Smooth muscle cell (in vitro differentiated cells): ENCODE measurements at regions not wholly inside any gene's neighbourhood (a gene's known extent, or its start where the extent isn't known, plus 50 kb on each side); places are given as distances from the start of the nearest gene placed in this dataset.
A peak's percentile ranks its signal among the peaks of the same experiment; 100 is the strongest.

Experiments used
- DNase-seq: peaks from one replicate; lab custom pipeline; 2025; ENCODE audit not compliant: unreplicated experiment; lab: John Stamatoyannopoulos, UW
- H2AFZ ChIP-seq: fragments of 200-600 bp; sonication (generic); 2 replicates; pipeline ENCODE4 v1.6.0; 2016; ENCODE audit warnings: antibody characterized with exemption, low read depth, mild to moderate bottlenecking
- H3F3A ChIP-seq: fragments of 200-600 bp; sonication (generic); 2 replicates; pipeline ENCODE4 v1.6.0; 2017; ENCODE audit warnings: antibody characterized with exemption, low read depth
- H3K27ac ChIP-seq: fragments of 200-600 bp; sonication (generic); 2 replicates; pipeline ENCODE4 v1.5.1; 2016; ENCODE audit warnings: low read depth, mild to moderate bottlenecking
- H3K27me3 ChIP-seq: fragments of 200-600 bp; sonication (generic); 2 replicates; pipeline ENCODE4 v1.6.1; 2016; ENCODE audit warnings: low read depth, mild to moderate bottlenecking
- H3K36me3 ChIP-seq: fragments of 200-600 bp; sonication (generic); 2 replicates; pipeline ENCODE4 v1.5.1; 2016; ENCODE audit warnings: low read depth
- H3K4me1 ChIP-seq: fragments of 200-600 bp; sonication (generic); 2 replicates; pipeline ENCODE4 v1.5.1; 2016; ENCODE audit warnings: low read depth
- H3K4me2 ChIP-seq: fragments of 200-600 bp; sonication (generic); 2 replicates; pipeline ENCODE4 v1.6.0; 2016; ENCODE audit warnings: mild to moderate bottlenecking
- H3K4me3 ChIP-seq: fragments of 200-600 bp; sonication (generic); 2 replicates; pipeline ENCODE4 v1.5.1; 2016; ENCODE audit warnings: mild to moderate bottlenecking
- H3K79me2 ChIP-seq: fragments of 200-600 bp; sonication (generic); 2 replicates; pipeline ENCODE4 v1.6.0; 2016; ENCODE audit warnings: low read depth, mild to moderate bottlenecking
- H3K9ac ChIP-seq: fragments of 200-600 bp; sonication (generic); 2 replicates; pipeline ENCODE4 v1.6.0; 2016; ENCODE audit warnings: low read depth
- H3K9me3 ChIP-seq: fragments of 200-600 bp; sonication (generic); replicated peaks from 2 replicates; pipeline ENCODE4 v1.5.1; 2016; ENCODE audit warnings: low read depth
- H4K20me1 ChIP-seq: fragments of 200-600 bp; sonication (generic); 2 replicates; pipeline ENCODE4 v1.6.0; 2016; ENCODE audit warnings: low read depth
- CTCF ChIP-seq: fragments of 200-600 bp; sonication (generic); IDR thresholded peaks from 2 replicates; pipeline ENCODE4 v1.5.1; 2017; ENCODE audit warnings: borderline replicate concordance, mild to moderate bottlenecking, antibody characterized with exemption; ENCODE audit not compliant: insufficient read depth, poor library complexity, severe bottlenecking
- WGBS: methylation state at CpG from one replicate; pipeline ENCODE4 v1.1.7; 2016; ENCODE audit warnings: low lambda C conversion rate; 5-methylcytosine and 5-hydroxymethylcytosine counted together

- no peak for TF ChIP-seq CTCF
- Histone ChIP-seq H3K4me2 (peak overlapping the region; percentile 19), H3K9me3 (no peaks in the 10 kb centered on the region), H4K20me1 (no peaks in the 10 kb centered on the region), H3K27me3 (no peaks in the 10 kb centered on the region), H3F3A (no peaks in the 10 kb centered on the region), H2AFZ (no peak overlapping the region), H3K4me3 (no peak overlapping the region), H3K27ac (peak overlapping the region; percentile 58), H3K36me3 (no peaks in the 10 kb centered on the region), H3K9ac (no peak overlapping the region), H3K79me2 (no peaks in the 10 kb centered on the region), H3K4me1 (no peaks in the 10 kb centered on the region)
- no peak for DNase-seq
Observed at GRCh38 chr11:29125606-29126005, 891.2 kb downstream of the KCNA4 start.

GRCh38 chr11:29124470-29124869 lies 892.4 kb downstream of the KCNA4 start:
- Histone ChIP-seq H3K79me2 (no peaks in the 10 kb centered on the region), H3F3A (no peaks in the 10 kb centered on the region), H3K27ac (peak overlapping the region; percentile 58), H4K20me1 (no peaks in the 10 kb centered on the region), H3K36me3 (no peaks in the 10 kb centered on the region), H3K9me3 (no peaks in the 10 kb centered on the region), H3K4me1 (peaks cover 2% of the 10 kb centered on the region), H3K4me2 (peak overlapping the region; percentile 25), H3K4me3 (no peak overlapping the region), H3K9ac (no peak overlapping the region), H3K27me3 (no peaks in the 10 kb centered on the region), H2AFZ (no peak overlapping the region)
- WGBS = 52% methylated on average over 8 of the region's 8 CpGs
- no peak for DNase-seq
- no peak for TF ChIP-seq CTCF

GRCh38 chr11:29119707-29120618 lies 896.9 kb downstream of the KCNA4 start:
- no peaks in the 10 kb centered on the region for H3K36me3 ChIP-seq
- H3K4me1 ChIP-seq = peaks cover 2% of the 10 kb centered on the region
- TF ChIP-seq CTCF = no peak
- H3K4me3 ChIP-seq = peak overlapping the region; percentile 21
- H3K27me3 ChIP-seq = no peaks in the 10 kb centered on the region
- H3K4me2 ChIP-seq = peak overlapping the region; percentile 81
- H4K20me1 ChIP-seq = no peaks in the 10 kb centered on the region
- H3F3A ChIP-seq = no peaks in the 10 kb centered on the region
- WGBS = 16% methylated on average over 11 of the region's 11 CpGs
- no peaks in the 10 kb centered on the region for H3K9me3 ChIP-seq
- peak overlapping the region; percentile 49 for H3K9ac ChIP-seq
- DNase-seq = no peak
- peak overlapping the region; percentile 86 for H3K27ac ChIP-seq
- no peaks in the 10 kb centered on the region for H3K79me2 ChIP-seq
- H2AFZ ChIP-seq = peak overlapping the region; percentile 87

GRCh38 chr11:29119116-29119515 lies 897.7 kb downstream of the KCNA4 start:
- no peaks in the 10 kb centered on the region for H3K27me3 ChIP-seq
- H3K27ac ChIP-seq = peak overlapping the region; percentile 86
- peak overlapping the region; percentile 87 for H2AFZ ChIP-seq
- no peak for DNase-seq
- H3K4me2 ChIP-seq = peak overlapping the region; percentile 81
- H3K4me1 ChIP-seq = peaks cover 2% of the 10 kb centered on the region
- no peaks in the 10 kb centered on the region for H4K20me1 ChIP-seq
- no peaks in the 10 kb centered on the region for H3K9me3 ChIP-seq
- H3K9ac ChIP-seq = peak overlapping the region; percentile 49
- H3K79me2 ChIP-seq = no peaks in the 10 kb centered on the region
- 22% methylated on average over 1 of the region's 1 CpG for WGBS
- no peaks in the 10 kb centered on the region for H3K36me3 ChIP-seq
- H3K4me3 ChIP-seq = no peak overlapping the region
- no peaks in the 10 kb centered on the region for H3F3A ChIP-seq
- TF ChIP-seq CTCF = no peak
